ENCODE measurements at regions not wholly inside any gene's neighbourhood (a gene's known extent, or its start where the extent isn't known, plus 50 kb on each side); places are given as distances from the start of the nearest gene placed in this dataset.

- no peak for TF ChIP-seq CTCF (IDR thresholded peaks at IDR 0.05; ENCODE audit: extremely low read depth, insufficient read depth, missing control alignments)
- in situ Hi-C loops (cut with MboI; ENCODE audit: low pct_unique_long_range_greater_than_20kb, low sequenced_read_pairs, unreplicated experiment) = no loop called here
- DNase-seq (ENCODE audit: low spot score) = no peak
These were observed 2176.3 kb upstream of the CELF4 start for GRCh38 chr18:39741755-39742466.

GRCh38 chr18:39737869-39738268 is 2172.3 kb upstream of the CELF4 start:
- DNase-seq (ENCODE audit: low spot score) = no peak

GRCh38 chr18:39732918-39733317 is 2167.3 kb upstream of the CELF4 start:
- in situ Hi-C loops (cut with MboI; ENCODE audit: low pct_unique_long_range_greater_than_20kb, low sequenced_read_pairs, unreplicated experiment) = no loop called here
- no peak for TF ChIP-seq CTCF (IDR thresholded peaks at IDR 0.05; ENCODE audit: extremely low read depth, insufficient read depth, missing control alignments)
- DNase-seq (ENCODE audit: low spot score) = no peak

More at GRCh38 chr18:39737869-39738268, 2172.3 kb upstream of the CELF4 start:
- no peak for TF ChIP-seq CTCF (IDR thresholded peaks at IDR 0.05; ENCODE audit: extremely low read depth, insufficient read depth, missing control alignments)
- in situ Hi-C loops (cut with MboI; ENCODE audit: low pct_unique_long_range_greater_than_20kb, low sequenced_read_pairs, unreplicated experiment) = no loop called here

GRCh38 chr18:39730606-39731005 is 2165.0 kb upstream of the CELF4 start:
- no peak for DNase-seq (ENCODE audit: low spot score)
- in situ Hi-C loops (cut with MboI; ENCODE audit: low pct_unique_long_range_greater_than_20kb, low sequenced_read_pairs, unreplicated experiment) = no loop called here
- TF ChIP-seq CTCF (IDR thresholded peaks at IDR 0.05; ENCODE audit: extremely low read depth, insufficient read depth, missing control alignments) = no peak

GRCh38 chr18:39724652-39725051 is 2159.1 kb upstream of the CELF4 start:
- no peak for DNase-seq (ENCODE audit: low spot score)
- in situ Hi-C loops (cut with MboI; ENCODE audit: low pct_unique_long_range_greater_than_20kb, low sequenced_read_pairs, unreplicated experiment) = no loop called here
- TF ChIP-seq CTCF (IDR thresholded peaks at IDR 0.05; ENCODE audit: extremely low read depth, insufficient read depth, missing control alignments) = no peak

- DNase-seq (ENCODE audit: low spot score) = no peak
- no peak for TF ChIP-seq CTCF (IDR thresholded peaks at IDR 0.05; ENCODE audit: extremely low read depth, insufficient read depth, missing control alignments)
- in situ Hi-C loops (cut with MboI; ENCODE audit: low pct_unique_long_range_greater_than_20kb, low sequenced_read_pairs, unreplicated experiment) = no loop called here
These were observed 2156.1 kb upstream of the CELF4 start for GRCh38 chr18:39721712-39722111.
